ENCODE measurements at regions not wholly inside any gene's neighbourhood (a gene's known extent, or its start where the extent isn't known, plus 50 kb on each side); places are given as distances from the start of the nearest gene placed in this dataset.

DNA sequence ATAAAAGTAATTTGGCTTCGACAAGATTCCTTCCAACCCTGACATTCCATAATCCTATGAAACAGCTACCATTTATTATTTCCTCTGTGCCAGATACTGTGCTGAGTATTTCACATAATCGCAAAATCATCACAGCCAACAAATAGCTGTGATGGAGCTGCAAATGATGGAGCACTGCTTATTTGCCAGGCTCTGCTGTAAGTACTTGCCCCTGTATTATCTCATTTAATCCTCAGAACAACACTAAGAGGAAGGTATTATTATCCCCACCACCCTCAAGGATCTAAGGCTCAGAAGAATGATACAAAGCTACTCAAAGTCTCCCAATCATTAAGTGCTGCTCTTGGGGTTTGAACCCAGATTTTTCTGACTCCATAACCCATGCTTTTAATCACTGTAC, 145.5 kb downstream of the CCDC34 start:
- TF ChIP-seq POLR2AphosphoS5 (IDR thresholded peaks at IDR 0.05; ENCODE audit: low read depth, low read length) (no peak), POLR2A (IDR thresholded peaks at IDR 0.05; ENCODE audit: low read depth, low read length) (no peak), TAF1 (IDR thresholded peaks at IDR 0.05; ENCODE audit: borderline replicate concordance, low read depth, low read length) (no peak)

All from GM12892 (cell line).